ENCODE measurements at regions not wholly inside any gene's neighbourhood (a gene's known extent, or its start where the extent isn't known, plus 50 kb on each side); places are given as distances from the start of the nearest gene placed in this dataset.

GRCh38 chr4:11790230-11790629 lies 361.5 kb upstream of the HS3ST1 start:
- no peak for DNase-seq
- Mint-ChIP-seq H3K27me3 (ENCODE audit: insufficient read depth) (no peaks in the 10 kb centered on the region), H3K36me3 (ENCODE audit: low read depth) (no peaks in the 10 kb centered on the region), H3K27ac (no peak overlapping the region), H3K9me3 (peaks cover 21% of the 10 kb centered on the region), H3K4me3 (no peak overlapping the region), H3K4me1 (no peaks in the 10 kb centered on the region)
- 95 to 100% methylated on average over 2 to 4 of the region's 4 CpGs for WGBS, 2 experiments (ENCODE audit: insufficient coverage in 1 of 2, insufficient read length in 1 of 2)
- no peak for TF ChIP-seq CTCF (conservative IDR thresholded peaks at IDR 0.05)
- H3K4me3 ChIP-seq (ENCODE audit: low read length), result no peak overlapping the region
- H3K9ac ChIP-seq (ENCODE audit: extremely low read depth, low read length, poor library complexity, severe bottlenecking), result no peak overlapping the region
- no peaks in the 10 kb centered on the region for H3K4me1 ChIP-seq (ENCODE audit: control insufficient read depth, insufficient read depth, low read length)
- no peak overlapping the region for H3K27ac ChIP-seq (ENCODE audit: low read depth, low read length)
- no peaks in the 10 kb centered on the region for H3K27me3 ChIP-seq (ENCODE audit: control insufficient read depth, insufficient read depth, low read length, poor library complexity, severe bottlenecking)
- H3K9me3 ChIP-seq (ENCODE audit: control insufficient read depth, low read length), result peaks cover 10% of the 10 kb centered on the region
- no peaks in the 10 kb centered on the region for H3K36me3 ChIP-seq (ENCODE audit: control insufficient read depth, insufficient read depth, low read length)

- DNase-seq, result no peak
- Histone ChIP-seq H3K4me1 (ENCODE audit: control insufficient read depth, insufficient read depth, low read length) (no peaks in the 10 kb centered on the region), H3K27ac (ENCODE audit: low read depth, low read length) (no peak overlapping the region), H3K9me3 (ENCODE audit: control insufficient read depth, low read length) (peaks cover 7% of the 10 kb centered on the region), H3K9ac (ENCODE audit: extremely low read depth, low read length, poor library complexity, severe bottlenecking) (no peak overlapping the region), H3K4me3 (ENCODE audit: low read length) (no peak overlapping the region), H3K36me3 (ENCODE audit: control insufficient read depth, insufficient read depth, low read length) (no peaks in the 10 kb centered on the region), H3K27me3 (ENCODE audit: control insufficient read depth, insufficient read depth, low read length, poor library complexity, severe bottlenecking) (no peaks in the 10 kb centered on the region)
- Mint-ChIP-seq H3K27ac (no peak overlapping the region), H3K27me3 (ENCODE audit: insufficient read depth) (no peaks in the 10 kb centered on the region), H3K9me3 (peaks cover 2% of the 10 kb centered on the region), H3K4me3 (no peak overlapping the region), H3K4me1 (peaks cover 7% of the 10 kb centered on the region), H3K36me3 (ENCODE audit: low read depth) (no peaks in the 10 kb centered on the region)
- TF ChIP-seq CTCF (conservative IDR thresholded peaks at IDR 0.05), result no peak
- WGBS, 2 experiments (ENCODE audit: insufficient coverage in 1 of 2, insufficient read length in 1 of 2), result 93 to 100% methylated on average over 1 of the region's 1 CpG
Measured at GRCh38 chr4:11783588-11783987, 354.9 kb upstream of the HS3ST1 start.

GRCh38 chr4:11782859-11783258 lies 354.2 kb upstream of the HS3ST1 start:
- no peak overlapping the region for H3K27ac Mint-ChIP-seq
- WGBS, 2 experiments (ENCODE audit: insufficient coverage in 1 of 2, insufficient read length in 1 of 2), result 66 to 80% methylated on average over 4 to 5 of the region's 5 CpGs
- Histone ChIP-seq H3K36me3 (ENCODE audit: control insufficient read depth, insufficient read depth, low read length) (no peaks in the 10 kb centered on the region), H3K9ac (ENCODE audit: extremely low read depth, low read length, poor library complexity, severe bottlenecking) (no peak overlapping the region), H3K9me3 (ENCODE audit: control insufficient read depth, low read length) (peaks cover 7% of the 10 kb centered on the region), H3K27ac (ENCODE audit: low read depth, low read length) (no peak overlapping the region), H3K4me1 (ENCODE audit: control insufficient read depth, insufficient read depth, low read length) (no peaks in the 10 kb centered on the region), H3K27me3 (ENCODE audit: control insufficient read depth, insufficient read depth, low read length, poor library complexity, severe bottlenecking) (no peaks in the 10 kb centered on the region), H3K4me3 (ENCODE audit: low read length) (no peak overlapping the region)
- no peak for DNase-seq
- H3K27me3 Mint-ChIP-seq (ENCODE audit: insufficient read depth), result no peaks in the 10 kb centered on the region
- H3K9me3 Mint-ChIP-seq, result peaks cover 2% of the 10 kb centered on the region
- no peak for TF ChIP-seq CTCF (conservative IDR thresholded peaks at IDR 0.05)
- no peaks in the 10 kb centered on the region for H3K36me3 Mint-ChIP-seq (ENCODE audit: low read depth)
- no peak overlapping the region for H3K4me3 Mint-ChIP-seq
- H3K4me1 Mint-ChIP-seq, result peaks cover 7% of the 10 kb centered on the region
